ENCODE measurements at regions not wholly inside any gene's neighbourhood (a gene's known extent, or its start where the extent isn't known, plus 50 kb on each side); places are given as distances from the start of the nearest gene placed in this dataset.
"Not testable (repeated sequence)": the region's sequence is repeated elsewhere in the genome, so short reads cannot be mapped to it uniquely, and the experiment has no call there.

DNA sequence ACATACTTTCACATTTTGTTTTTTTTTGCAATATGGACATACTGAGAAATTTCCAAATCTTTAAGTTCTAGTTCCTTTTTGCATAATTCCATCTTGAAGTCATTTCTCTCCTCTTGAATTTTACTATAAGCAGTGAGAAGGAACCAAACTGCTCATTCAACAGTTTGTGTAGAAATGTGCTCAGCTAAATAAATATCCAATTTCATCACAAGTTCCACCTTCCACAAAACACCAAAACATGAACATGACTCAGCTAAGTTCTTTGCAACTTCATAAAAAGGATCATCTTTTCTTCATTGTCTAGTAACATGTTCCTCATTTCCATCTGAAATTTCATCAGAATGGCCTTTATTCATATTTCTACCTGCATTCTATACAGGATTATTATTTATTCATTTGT lies 77.3 kb upstream of the FGF13 start (continued):
- no peak for TF ChIP-seq SIX5 (IDR thresholded peaks at IDR 0.05; ENCODE audit: low read depth, low read length)

DNA sequence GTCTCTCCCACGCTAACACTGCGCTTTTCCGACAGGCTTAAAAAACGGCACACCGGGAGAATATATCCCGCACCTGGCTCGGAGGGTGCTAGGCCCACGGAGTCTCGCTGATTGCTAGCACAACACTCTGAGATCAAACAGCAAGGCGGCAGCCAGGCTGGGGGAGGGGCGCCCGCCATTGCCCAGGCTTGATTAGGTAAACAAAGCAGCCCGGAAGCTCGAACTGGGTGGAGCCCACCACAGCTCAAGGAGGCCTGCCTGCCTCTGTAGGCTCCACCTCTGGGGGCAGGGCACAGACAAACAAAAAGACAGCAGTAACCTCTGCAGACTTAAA lies 67.0 kb upstream of the FGF13 start:
- H4K20me1 ChIP-seq (replicated peaks in 1 of 2; ENCODE audit: control insufficient read depth in 1 of 2, insufficient read depth in 2 of 2, low read length in 2 of 2); POLR2A ChIA-PET (ENCODE audit: partially characterized antibody): not testable (repeated sequence)
- DNase-seq (ENCODE audit: low read depth in 1 of 2, low spot score in 2 of 2) = peak in 1 of 2 experiments; percentile 47

More for the DNA sequence above, 67.0 kb upstream of the FGF13 start:
- H4K8ac ChIP-seq (ENCODE audit: extremely low read depth, insufficient read depth, low read length); H2AFZ ChIP-seq (ENCODE audit: low read length); H3K4me1 ChIP-seq (replicated peaks in 1 of 4; ENCODE audit: control insufficient read depth in 3 of 4, insufficient read depth in 4 of 4, low read length in 3 of 4); H3K27me3 ChIP-seq (replicated peaks in 1 of 4; ENCODE audit: control insufficient read depth in 3 of 4, extremely low read depth in 1 of 4, insufficient read depth in 3 of 4, low read length in 3 of 4); H2BK5ac ChIP-seq (ENCODE audit: low read depth, low read length); H2BK15ac ChIP-seq (ENCODE audit: low read length); H3K56ac ChIP-seq (replicated peaks; ENCODE audit: insufficient read length, low read depth, low read length); H4K91ac ChIP-seq (replicated peaks; ENCODE audit: insufficient read length, low read length); H3K23ac ChIP-seq (ENCODE audit: insufficient read length); H3K23me2 ChIP-seq (ENCODE audit: low read depth, low read length); H3K4me3 ChIP-seq (ENCODE audit: extremely low read depth in 1 of 4, insufficient read depth in 2 of 4, low read depth in 3 of 4, low read length in 4 of 4); H3K79me2 ChIP-seq (ENCODE audit: control insufficient read depth in 1 of 2, insufficient read depth in 2 of 2, low read length in 2 of 2); H3K4me2 ChIP-seq (ENCODE audit: insufficient read depth in 1 of 2, low read depth in 2 of 2, low read length in 2 of 2); H2BK12ac ChIP-seq (ENCODE audit: low read depth, low read length); H2AK5ac ChIP-seq (ENCODE audit: low read depth, low read length); H4K5ac ChIP-seq (ENCODE audit: insufficient read length, low read depth, low read length); H2BK120ac ChIP-seq (replicated peaks; ENCODE audit: low read depth, low read length); H3K79me1 ChIP-seq (ENCODE audit: low read depth, low read length); H3K14ac ChIP-seq (ENCODE audit: insufficient read length); H3K18ac ChIP-seq (ENCODE audit: extremely low read depth, low read length); H2BK20ac ChIP-seq (ENCODE audit: low read length); FAIRE-seq; H3K27ac ChIP-seq (ENCODE audit: low read depth, low read length); H3K36me3 ChIP-seq (ENCODE audit: control insufficient read depth in 2 of 4, insufficient read depth in 4 of 4, low read length in 3 of 4); H3K4ac ChIP-seq (replicated peaks; ENCODE audit: insufficient read length, low read depth, low read length); H3K9me3 ChIP-seq (ENCODE audit: insufficient read depth in 2 of 2, low read depth in 1 of 2, low read length in 1 of 2); H3K9ac ChIP-seq (replicated peaks in 1 of 4; ENCODE audit: extremely low read depth in 1 of 4, low read depth in 3 of 4, low read length in 3 of 4): not testable (repeated sequence)
- 100% methylated on average over 3 of the region's 14 CpGs; no CpG with 5 or more reads in 1 of the 2 experiments for WGBS, 2 experiments (ENCODE audit: extremely low coverage in 1 of 2, insufficient coverage in 1 of 2, insufficient read length in 1 of 2, insufficient replicate concordance in 2 of 2, low coverage in 1 of 2, low lambda C conversion rate in 2 of 2, missing lambda C conversion rate in 1 of 2)
- CTCF ChIA-PET (ENCODE audit: partially characterized antibody) = interaction anchor here (1.1 to 1.6 kb wide), 3 partner anchors 348 to 781 kb away, joined by 4 to 5 read pairs (median 4); no protein-coding TSS in a partner anchor
